ENCODE measurements at regions not wholly inside any gene's neighbourhood (a gene's known extent, or its start where the extent isn't known, plus 50 kb on each side); places are given as distances from the start of the nearest gene placed in this dataset.

DNA sequence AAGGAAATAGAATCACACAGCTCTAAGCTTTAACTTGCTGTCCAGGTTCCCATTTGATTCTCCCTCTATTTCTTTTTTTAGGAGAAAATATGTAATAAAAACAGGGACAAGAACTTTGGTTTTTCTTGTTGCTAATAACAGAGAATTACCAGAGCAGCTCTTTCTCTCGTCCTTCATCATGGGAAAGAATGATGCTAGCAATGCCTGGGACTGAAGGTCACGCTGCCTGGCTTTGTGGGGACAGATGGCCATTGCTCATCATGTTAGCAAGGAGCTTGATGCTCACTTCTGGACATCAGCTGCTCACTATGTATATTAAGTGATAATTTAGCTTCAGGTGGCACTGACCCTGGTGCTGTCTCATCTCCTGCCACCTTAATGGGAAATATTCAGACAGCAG is 77.3 kb upstream of the AKT3 start:
- POLR2A ChIA-PET = no interaction called here
- Mint-ChIP-seq H3K4me1 (no peaks in the 10 kb centered on the region), H3K4me3 (no peak overlapping the region), H3K36me3 (no peaks in the 10 kb centered on the region), H3K27ac (no peak overlapping the region), H3K27me3 (peaks cover 23 to 24% of the 10 kb centered on the region in 2 donors), H3K9me3 (no peaks in the 10 kb centered on the region)
- no peak for ATAC-seq (replicated peaks in 1 of 4)
- Histone ChIP-seq H3K4me3 (ENCODE audit: control insufficient read depth in 1 of 2, extremely low read depth in 1 of 2, low read length in 1 of 2) (no peak overlapping the region), H3K9me3 (no peaks in the 10 kb centered on the region), H3K4me1 (ENCODE audit: control insufficient read depth in 1 of 2, extremely low read depth in 1 of 2, insufficient read depth in 2 of 2, low read length in 2 of 2) (no peaks in the 10 kb centered on the region), H3K27me3 (replicated peaks in 1 of 2; ENCODE audit: control insufficient read depth in 2 of 2, extremely low read depth in 1 of 2, insufficient read depth in 2 of 2, low read length in 1 of 2) (peaks cover 0 to 22% of the 10 kb centered on the region in 2 experiments), H3K27ac (ENCODE audit: low read length) (no peak overlapping the region), H3K36me3 (ENCODE audit: control insufficient read depth in 2 of 2, extremely low read depth in 1 of 2, insufficient read depth in 1 of 2, low read length in 1 of 2) (no peaks in the 10 kb centered on the region)
- DNase-seq = no peak
- CTCF ChIA-PET = interaction anchor here in 1 of 2 donors (0.6 kb wide), 1 partner anchor 564 kb away, joined by 3 read pairs; no protein-coding TSS in a partner anchor
- 84% methylated on average over 2 of the region's 2 CpGs for WGBS (ENCODE audit: insufficient coverage)

DNA sequence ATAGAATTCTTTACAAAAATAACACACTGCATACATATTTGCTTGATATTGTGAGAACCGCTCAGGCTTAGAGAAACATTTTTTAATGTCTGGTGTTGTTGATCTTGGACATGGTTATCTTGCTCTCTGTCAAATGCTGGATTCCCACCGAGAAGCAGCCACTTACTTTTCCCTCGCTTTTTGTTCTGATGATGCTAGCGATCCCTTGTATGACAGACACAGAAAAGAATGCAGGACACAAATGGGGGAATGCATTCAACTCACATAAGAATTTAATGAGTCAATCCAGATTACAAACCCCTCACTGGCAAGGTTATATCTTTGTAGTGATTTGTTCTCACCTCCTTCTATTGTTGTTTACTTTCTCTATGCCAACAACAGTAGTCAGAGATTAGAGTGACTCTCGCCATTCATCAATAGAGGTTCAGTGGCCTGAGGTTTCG is 76.8 kb upstream of the AKT3 start:
- ChIA-PET POLR2A (no interaction called here), CTCF (no interaction called here)
- WGBS (ENCODE audit: insufficient coverage) = 93% methylated on average over 2 of the region's 6 CpGs
- Histone ChIP-seq H3K27me3 (replicated peaks in 1 of 2; ENCODE audit: control insufficient read depth in 2 of 2, extremely low read depth in 1 of 2, insufficient read depth in 2 of 2, low read length in 1 of 2) (peaks cover 0 to 18% of the 10 kb centered on the region in 2 experiments), H3K4me1 (ENCODE audit: control insufficient read depth in 1 of 2, extremely low read depth in 1 of 2, insufficient read depth in 2 of 2, low read length in 2 of 2) (no peaks in the 10 kb centered on the region), H3K27ac (ENCODE audit: low read length) (no peak overlapping the region), H3K4me3 (ENCODE audit: control insufficient read depth in 1 of 2, extremely low read depth in 1 of 2, low read length in 1 of 2) (no peak overlapping the region), H3K9me3 (no peaks in the 10 kb centered on the region), H3K36me3 (ENCODE audit: control insufficient read depth in 2 of 2, extremely low read depth in 1 of 2, insufficient read depth in 1 of 2, low read length in 1 of 2) (no peaks in the 10 kb centered on the region)
- Mint-ChIP-seq H3K4me3 (no peak overlapping the region), H3K36me3 (no peaks in the 10 kb centered on the region), H3K4me1 (no peaks in the 10 kb centered on the region), H3K27ac (no peak overlapping the region), H3K9me3 (no peaks in the 10 kb centered on the region), H3K27me3 (peaks cover 21 to 25% of the 10 kb centered on the region in 2 donors)
- DNase-seq = no peak
- no peak for ATAC-seq (replicated peaks in 1 of 4)

DNA sequence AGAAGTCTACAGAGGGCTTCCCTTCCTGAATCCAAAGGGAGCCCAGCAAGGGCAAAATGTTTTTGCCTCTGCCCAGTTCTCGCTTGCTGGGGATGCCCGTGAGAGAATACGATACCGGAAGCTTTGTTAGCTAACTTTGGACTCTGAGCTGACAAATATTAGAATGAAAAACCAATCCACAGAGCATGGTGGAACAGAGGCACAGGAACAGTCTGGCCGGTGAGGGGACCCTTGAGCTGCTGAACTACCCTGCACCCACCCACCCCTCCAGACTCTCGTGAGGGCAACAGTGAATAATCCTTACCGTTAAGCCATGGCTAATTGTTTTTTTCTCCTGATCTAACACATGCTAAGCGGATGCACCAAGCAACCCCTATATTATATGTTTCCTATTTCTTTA is 76.3 kb upstream of the AKT3 start:
- peaks cover 0 to 15% of the 10 kb centered on the region in 2 experiments for H3K27me3 ChIP-seq (replicated peaks in 1 of 2; ENCODE audit: control insufficient read depth in 2 of 2, extremely low read depth in 1 of 2, insufficient read depth in 2 of 2, low read length in 1 of 2)
- ATAC-seq (replicated peaks in 1 of 4) (no peak), DNase-seq (no peak)
- H3K9me3 ChIP-seq = no peaks in the 10 kb centered on the region
- no peak overlapping the region for H3K4me3 Mint-ChIP-seq
- H3K27ac ChIP-seq (ENCODE audit: low read length) = no peak overlapping the region
- no peak overlapping the region for H3K4me3 ChIP-seq (ENCODE audit: control insufficient read depth in 1 of 2, extremely low read depth in 1 of 2, low read length in 1 of 2)
- no peaks in the 10 kb centered on the region for H3K36me3 Mint-ChIP-seq
- peaks cover 21 to 28% of the 10 kb centered on the region in 2 donors for H3K27me3 Mint-ChIP-seq
- no peaks in the 10 kb centered on the region for H3K9me3 Mint-ChIP-seq
- no peak overlapping the region for H3K27ac Mint-ChIP-seq
- H3K36me3 ChIP-seq (ENCODE audit: control insufficient read depth in 2 of 2, extremely low read depth in 1 of 2, insufficient read depth in 1 of 2, low read length in 1 of 2) = no peaks in the 10 kb centered on the region
- no peaks in the 10 kb centered on the region for H3K4me1 Mint-ChIP-seq
- ChIA-PET CTCF (no interaction called here), POLR2A (no interaction called here)
- WGBS (ENCODE audit: insufficient coverage) = 98% methylated on average over 5 of the region's 8 CpGs
- no peaks in the 10 kb centered on the region for H3K4me1 ChIP-seq (ENCODE audit: control insufficient read depth in 1 of 2, extremely low read depth in 1 of 2, insufficient read depth in 2 of 2, low read length in 2 of 2)

DNA sequence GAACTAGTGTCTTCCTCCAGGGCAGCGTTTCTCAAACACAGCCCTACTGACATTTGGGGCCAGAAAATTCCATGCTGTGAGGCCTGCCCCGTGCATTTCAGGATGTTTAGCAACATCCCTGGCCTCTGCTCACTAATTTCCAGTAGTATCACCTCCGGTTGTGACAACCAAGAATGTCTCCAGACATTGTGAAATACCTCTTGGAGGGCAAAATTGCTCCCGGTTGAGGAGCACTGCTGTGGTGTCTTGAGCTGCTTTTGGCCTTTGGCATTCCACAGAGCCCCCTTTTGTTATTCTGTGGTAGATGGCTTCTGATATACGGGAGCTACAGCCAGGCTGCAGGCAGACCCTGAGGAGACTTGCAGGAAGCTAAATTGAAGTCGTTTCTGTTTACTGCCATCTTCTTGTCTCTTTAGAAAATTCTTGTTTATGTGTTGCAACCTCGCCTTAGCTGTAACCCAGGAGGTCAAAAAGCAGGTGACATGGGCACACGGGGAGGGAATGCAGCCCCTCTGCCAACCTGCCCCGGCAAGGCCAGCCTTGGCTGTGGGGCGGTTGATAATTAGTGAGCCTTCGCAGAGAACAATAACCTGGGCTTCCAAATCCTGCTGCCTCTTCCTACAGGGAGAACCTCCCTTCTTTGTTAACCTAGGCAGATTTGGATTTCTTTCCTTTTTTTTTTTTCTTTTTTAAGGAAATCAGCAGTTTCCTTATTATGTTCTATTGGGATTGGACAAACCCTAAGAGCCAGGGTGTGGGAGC is 74.7 kb upstream of the AKT3 start:
- ATAC-seq (replicated peaks in 1 of 4) = no peak

DNA sequence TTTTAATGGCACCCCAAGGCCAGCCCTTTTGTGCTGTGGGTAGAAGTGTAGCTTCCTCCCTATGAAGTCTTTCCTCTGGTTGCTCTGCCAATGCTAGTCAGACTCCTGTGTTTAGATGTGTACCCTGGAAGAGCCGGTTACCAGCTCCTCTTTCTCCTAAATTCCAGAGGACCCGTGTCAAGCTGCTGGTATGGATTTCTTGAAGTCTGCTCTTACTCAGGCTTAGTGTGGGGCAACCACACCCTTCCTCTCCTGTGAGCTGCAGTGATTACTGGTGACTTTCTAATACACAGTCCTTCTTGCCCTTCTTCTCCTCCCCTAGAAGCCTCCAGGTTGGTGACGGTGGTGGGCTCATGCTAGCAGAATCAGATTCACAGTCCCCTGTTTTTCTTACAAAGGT is 74.1 kb upstream of the AKT3 start:
- DNase-seq (no peak), ATAC-seq (replicated peaks in 1 of 4) (no peak)
- Mint-ChIP-seq H3K4me3 (no peak overlapping the region), H3K27ac (no peak overlapping the region), H3K4me1 (no peaks in the 10 kb centered on the region), H3K36me3 (no peaks in the 10 kb centered on the region), H3K9me3 (no peaks in the 10 kb centered on the region), H3K27me3 (peaks cover 30 to 32% of the 10 kb centered on the region in 2 donors)
- Histone ChIP-seq H3K9me3 (no peaks in the 10 kb centered on the region), H3K27me3 (replicated peaks in 1 of 2; ENCODE audit: control insufficient read depth in 2 of 2, extremely low read depth in 1 of 2, insufficient read depth in 2 of 2, low read length in 1 of 2) (peaks cover 0 to 9% of the 10 kb centered on the region in 2 experiments), H3K4me1 (ENCODE audit: control insufficient read depth in 1 of 2, extremely low read depth in 1 of 2, insufficient read depth in 2 of 2, low read length in 2 of 2) (no peaks in the 10 kb centered on the region), H3K36me3 (ENCODE audit: control insufficient read depth in 2 of 2, extremely low read depth in 1 of 2, insufficient read depth in 1 of 2, low read length in 1 of 2) (no peaks in the 10 kb centered on the region), H3K4me3 (ENCODE audit: control insufficient read depth in 1 of 2, extremely low read depth in 1 of 2, low read length in 1 of 2) (no peak overlapping the region), H3K27ac (ENCODE audit: low read length) (no peak overlapping the region)
- CTCF ChIA-PET = interaction anchor here (0.6 kb wide), 2 partner anchors 97 to 137 kb away, joined by 3 to 7 read pairs; no protein-coding TSS in a partner anchor
- POLR2A ChIA-PET = no interaction called here
- 100% methylated on average over 1 of the region's 3 CpGs for WGBS (ENCODE audit: insufficient coverage)

More for the DNA sequence above, 74.7 kb upstream of the AKT3 start:
- 76% methylated on average over 10 of the region's 11 CpGs for WGBS (ENCODE audit: insufficient coverage)
- no peaks in the 10 kb centered on the region for H3K36me3 Mint-ChIP-seq
- no peak for DNase-seq
- no peak overlapping the region for H3K4me3 Mint-ChIP-seq
- Histone ChIP-seq H3K27me3 (replicated peaks in 1 of 2; ENCODE audit: control insufficient read depth in 2 of 2, extremely low read depth in 1 of 2, insufficient read depth in 2 of 2, low read length in 1 of 2) (peaks cover 0 to 9% of the 10 kb centered on the region in 2 experiments), H3K27ac (ENCODE audit: low read length) (no peak overlapping the region), H3K9me3 (no peaks in the 10 kb centered on the region), H3K36me3 (ENCODE audit: control insufficient read depth in 2 of 2, extremely low read depth in 1 of 2, insufficient read depth in 1 of 2, low read length in 1 of 2) (no peaks in the 10 kb centered on the region), H3K4me1 (ENCODE audit: control insufficient read depth in 1 of 2, extremely low read depth in 1 of 2, insufficient read depth in 2 of 2, low read length in 2 of 2) (no peaks in the 10 kb centered on the region), H3K4me3 (ENCODE audit: control insufficient read depth in 1 of 2, extremely low read depth in 1 of 2, low read length in 1 of 2) (no peak overlapping the region)
- H3K4me1 Mint-ChIP-seq = no peaks in the 10 kb centered on the region
- H3K27me3 Mint-ChIP-seq = peaks cover 25 to 35% of the 10 kb centered on the region in 2 donors
- ChIA-PET CTCF (interaction anchor here (0.6 kb wide), 2 partner anchors 97 to 136 kb away, joined by 3 to 7 read pairs; no protein-coding TSS in a partner anchor), POLR2A (no interaction called here)
- H3K9me3 Mint-ChIP-seq = no peaks in the 10 kb centered on the region
- no peak overlapping the region for H3K27ac Mint-ChIP-seq

DNA sequence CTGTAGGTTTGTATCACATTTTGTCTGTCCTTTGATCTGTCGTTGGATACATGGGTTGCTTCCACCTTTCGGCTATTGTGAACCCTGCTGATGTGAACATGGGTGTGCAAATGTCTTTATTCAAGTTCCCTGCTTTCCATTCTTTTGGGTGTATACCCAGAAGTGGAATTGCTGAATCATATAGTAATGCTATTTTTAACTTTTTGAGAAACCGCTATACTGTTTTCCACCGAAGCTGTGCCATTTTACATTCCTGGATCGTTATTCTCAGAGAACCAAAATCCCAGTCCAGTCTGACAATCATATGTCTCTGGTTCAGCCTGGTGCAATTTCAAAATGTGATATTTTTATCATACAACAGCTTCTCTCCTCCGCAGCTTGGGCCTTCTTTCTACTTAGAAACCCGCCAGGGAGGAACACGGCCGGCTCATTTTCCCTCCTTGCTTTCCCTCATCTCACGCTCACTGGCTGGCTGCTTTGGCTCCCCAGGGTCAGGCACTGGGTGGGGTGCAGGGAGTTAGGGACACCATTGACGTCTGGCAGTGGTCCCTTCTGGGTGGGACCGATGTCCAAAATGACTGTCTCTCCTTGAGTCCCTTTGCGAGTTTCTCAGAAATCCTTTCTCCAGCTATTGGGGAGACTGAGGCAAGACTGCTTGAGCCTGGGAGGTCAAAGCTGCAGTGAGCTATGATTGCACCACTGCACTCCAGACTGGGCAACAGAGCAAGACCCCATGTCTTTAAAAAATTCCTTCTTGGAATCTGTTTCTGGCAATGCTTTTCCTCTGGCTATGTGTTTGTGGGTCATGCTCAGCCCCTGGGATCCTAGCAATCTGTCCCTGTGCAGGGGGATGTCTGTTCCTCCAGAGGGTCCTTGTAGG is 73.5 kb upstream of the AKT3 start:
- H3K4me3 Mint-ChIP-seq = no peak overlapping the region
- Histone ChIP-seq H3K4me1 (ENCODE audit: control insufficient read depth in 1 of 2, extremely low read depth in 1 of 2, insufficient read depth in 2 of 2, low read length in 2 of 2) (no peaks in the 10 kb centered on the region), H3K27me3 (replicated peaks in 1 of 2; ENCODE audit: control insufficient read depth in 2 of 2, extremely low read depth in 1 of 2, insufficient read depth in 2 of 2, low read length in 1 of 2) (peaks cover 0 to 6% of the 10 kb centered on the region in 2 experiments), H3K9me3 (no peaks in the 10 kb centered on the region), H3K36me3 (ENCODE audit: control insufficient read depth in 2 of 2, extremely low read depth in 1 of 2, insufficient read depth in 1 of 2, low read length in 1 of 2) (no peaks in the 10 kb centered on the region), H3K27ac (ENCODE audit: low read length) (no peak overlapping the region), H3K4me3 (ENCODE audit: control insufficient read depth in 1 of 2, extremely low read depth in 1 of 2, low read length in 1 of 2) (no peak overlapping the region)
- ChIA-PET CTCF (interaction anchor here (0.6 kb wide), 2 partner anchors 96 to 138 kb away, joined by 3 to 7 read pairs; no protein-coding TSS in a partner anchor), POLR2A (no interaction called here)
- WGBS (ENCODE audit: insufficient coverage) = 81% methylated on average over 6 of the region's 13 CpGs
- ATAC-seq (replicated peaks in 1 of 4) (no peak), DNase-seq (no peak)
- H3K4me1 Mint-ChIP-seq = no peaks in the 10 kb centered on the region
- no peak overlapping the region for H3K27ac Mint-ChIP-seq
- peaks cover 30 to 34% of the 10 kb centered on the region in 2 donors for H3K27me3 Mint-ChIP-seq
- H3K9me3 Mint-ChIP-seq = no peaks in the 10 kb centered on the region
- no peaks in the 10 kb centered on the region for H3K36me3 Mint-ChIP-seq

Data from T-cell (primary cell).